CD4-positive, alpha-beta T cell treated with Interleukin-2 at 100 ng/mL for 4 hours (primary cell): ENCODE measurements at regions not wholly inside any gene's neighbourhood (a gene's known extent, or its start where the extent isn't known, plus 50 kb on each side); places are given as distances from the start of the nearest gene placed in this dataset.

Experiments used
- DNase-seq: peaks from one replicate; pipeline ENCODE4 v3.0.0-alpha.2; 2020; ENCODE audit warnings: low spot score

GRCh38 chr6:1087154-1087843 lies 224.6 kb upstream of the FOXQ1 start:
- DNase-seq, result no peak

- DNase-seq, result no peak
Observed at GRCh38 chr6:1086446-1087153, 225.3 kb upstream of the FOXQ1 start.

GRCh38 chr6:1082285-1082935 lies 229.5 kb upstream of the FOXQ1 start:
- no peak for DNase-seq

GRCh38 chr6:1081551-1082284 lies 230.2 kb upstream of the FOXQ1 start:
- DNase-seq, result no peak

- DNase-seq, result no peak
Observed at GRCh38 chr6:1080453-1081337, 231.2 kb upstream of the FOXQ1 start.

GRCh38 chr6:1079525-1079924 lies 232.4 kb upstream of the FOXQ1 start:
- no peak for DNase-seq

GRCh38 chr6:1077478-1078416 lies 234.2 kb upstream of the FOXQ1 start:
- no peak for DNase-seq

GRCh38 chr6:1076531-1077459 lies 235.1 kb upstream of the FOXQ1 start:
- DNase-seq, result no peak

GRCh38 chr6:1075880-1076279 lies 236.0 kb upstream of the FOXQ1 start:
- no peak for DNase-seq

- DNase-seq, result no peak
Observed at GRCh38 chr6:1075444-1075843, 236.5 kb upstream of the FOXQ1 start.

GRCh38 chr6:1070085-1070521 lies 241.8 kb upstream of the FOXQ1 start:
- DNase-seq, result no peak

GRCh38 chr6:1068905-1069304 lies 243.0 kb upstream of the FOXQ1 start:
- DNase-seq, result no peak

GRCh38 chr6:1068068-1068467 lies 243.8 kb upstream of the FOXQ1 start:
- no peak for DNase-seq

- DNase-seq, result no peak
Observed at GRCh38 chr6:1067346-1067745, 244.6 kb upstream of the FOXQ1 start.

GRCh38 chr6:1066449-1067090 lies 245.3 kb upstream of the FOXQ1 start:
- no peak for DNase-seq

GRCh38 chr6:1065986-1066385 lies 245.9 kb upstream of the FOXQ1 start:
- DNase-seq, result no peak

GRCh38 chr6:1063671-1064355 lies 248.1 kb upstream of the FOXQ1 start:
- DNase-seq, result no peak
